ENCODE measurements at regions not wholly inside any gene's neighbourhood (a gene's known extent, or its start where the extent isn't known, plus 50 kb on each side); places are given as distances from the start of the nearest gene placed in this dataset.

- TF ChIP-seq, protein P1, sequence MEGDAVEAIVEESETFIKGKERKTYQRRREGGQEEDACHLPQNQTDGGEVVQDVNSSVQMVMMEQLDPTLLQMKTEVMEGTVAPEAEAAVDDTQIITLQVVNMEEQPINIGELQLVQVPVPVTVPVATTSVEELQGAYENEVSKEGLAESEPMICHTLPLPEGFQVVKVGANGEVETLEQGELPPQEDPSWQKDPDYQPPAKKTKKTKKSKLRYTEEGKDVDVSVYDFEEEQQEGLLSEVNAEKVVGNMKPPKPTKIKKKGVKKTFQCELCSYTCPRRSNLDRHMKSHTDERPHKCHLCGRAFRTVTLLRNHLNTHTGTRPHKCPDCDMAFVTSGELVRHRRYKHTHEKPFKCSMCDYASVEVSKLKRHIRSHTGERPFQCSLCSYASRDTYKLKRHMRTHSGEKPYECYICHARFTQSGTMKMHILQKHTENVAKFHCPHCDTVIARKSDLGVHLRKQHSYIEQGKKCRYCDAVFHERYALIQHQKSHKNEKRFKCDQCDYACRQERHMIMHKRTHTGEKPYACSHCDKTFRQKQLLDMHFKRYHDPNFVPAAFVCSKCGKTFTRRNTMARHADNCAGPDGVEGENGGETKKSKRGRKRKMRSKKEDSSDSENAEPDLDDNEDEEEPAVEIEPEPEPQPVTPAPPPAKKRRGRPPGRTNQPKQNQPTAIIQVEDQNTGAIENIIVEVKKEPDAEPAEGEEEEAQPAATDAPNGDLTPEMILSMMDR (IDR thresholded peaks at IDR 0.05; ENCODE audit: insufficient read depth, low read depth, low read length) = no peak
- CTCF ChIA-PET = no interaction called here
- no peak for DNase-seq (ENCODE audit: low read depth)
- H3K36me3 ChIP-seq (ENCODE audit: control insufficient read depth, insufficient read depth, low read length) = no peaks in the 10 kb centered on the region
- POLR2A ChIA-PET = no interaction called here
- H3K4me3 ChIP-seq (ENCODE audit: low read depth, low read length) = no peak overlapping the region
- no peaks in the 10 kb centered on the region for H3K27me3 ChIP-seq (ENCODE audit: control insufficient read depth, insufficient read depth, low read length)
Observed at GRCh38 chr21:22319435-22319834, 1321.2 kb downstream of the NCAM2 start.

DNA sequence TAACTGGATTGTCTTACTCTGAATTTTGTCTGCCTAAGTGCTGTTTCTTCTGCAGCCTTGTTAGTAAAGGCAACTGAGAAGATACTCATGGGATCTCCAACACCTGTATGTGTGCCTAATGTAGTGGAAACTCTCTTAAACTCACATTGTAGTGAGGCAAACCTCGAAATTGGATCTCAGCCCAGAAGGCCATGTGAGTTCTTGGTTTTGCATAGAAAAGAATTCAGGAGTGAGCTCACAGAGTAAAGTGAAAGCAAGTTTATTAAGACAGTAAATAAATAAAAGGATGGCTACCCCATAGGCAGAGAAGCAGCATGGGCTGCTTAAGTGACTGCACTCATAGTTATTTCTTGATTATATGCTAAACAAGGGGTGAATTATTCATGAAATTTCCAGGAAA lies 1344.7 kb downstream of the NCAM2 start:
- POLR2A ChIA-PET = no interaction called here

GRCh38 chr21:22343303-22343702 lies 1345.1 kb downstream of the NCAM2 start:
- no peak for DNase-seq (ENCODE audit: low read depth)
- Histone ChIP-seq H3K4me3 (ENCODE audit: low read depth, low read length) (no peak overlapping the region), H3K36me3 (ENCODE audit: control insufficient read depth, insufficient read depth, low read length) (no peaks in the 10 kb centered on the region), H3K27me3 (ENCODE audit: control insufficient read depth, insufficient read depth, low read length) (no peaks in the 10 kb centered on the region)
- ChIA-PET CTCF (no interaction called here), POLR2A (no interaction called here)
- TF ChIP-seq, protein P1 (IDR thresholded peaks at IDR 0.05; ENCODE audit: insufficient read depth, low read depth, low read length) = no peak

More for the DNA sequence above, 1344.7 kb downstream of the NCAM2 start:
- no peaks in the 10 kb centered on the region for H3K27me3 ChIP-seq (ENCODE audit: control insufficient read depth, insufficient read depth, low read length)
- H3K36me3 ChIP-seq (ENCODE audit: control insufficient read depth, insufficient read depth, low read length) = no peaks in the 10 kb centered on the region
- CTCF ChIA-PET = no interaction called here
- DNase-seq (ENCODE audit: low read depth) = no peak
- TF ChIP-seq, protein P1 (IDR thresholded peaks at IDR 0.05; ENCODE audit: insufficient read depth, low read depth, low read length) = no peak
- H3K4me3 ChIP-seq (ENCODE audit: low read depth, low read length) = no peak overlapping the region

DNA sequence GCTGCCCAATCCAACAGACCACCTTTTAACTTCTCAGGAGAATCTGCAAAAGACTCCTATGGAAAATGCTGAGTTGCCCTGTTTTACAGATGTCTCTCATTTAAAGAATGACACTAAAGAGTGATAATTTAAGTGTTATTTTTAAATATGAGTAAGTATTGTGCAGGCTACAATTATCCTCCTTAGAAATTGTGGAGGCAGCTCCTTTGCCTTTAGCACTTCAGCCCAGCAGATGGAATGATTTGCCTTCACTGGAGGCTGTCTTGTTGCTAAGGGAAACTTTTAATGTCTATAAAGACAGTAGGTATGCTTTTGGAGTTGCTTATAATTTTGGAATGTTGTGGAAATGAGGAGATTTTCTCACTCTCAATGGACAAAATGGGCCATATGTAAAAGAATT lies 1345.5 kb downstream of the NCAM2 start:
- H3K27me3 ChIP-seq (ENCODE audit: control insufficient read depth, insufficient read depth, low read length) = no peaks in the 10 kb centered on the region
- TF ChIP-seq, protein P1 (IDR thresholded peaks at IDR 0.05; ENCODE audit: insufficient read depth, low read depth, low read length) = no peak
- no peak for DNase-seq (ENCODE audit: low read depth)
- no peaks in the 10 kb centered on the region for H3K36me3 ChIP-seq (ENCODE audit: control insufficient read depth, insufficient read depth, low read length)
- H3K4me3 ChIP-seq (ENCODE audit: low read depth, low read length) = no peak overlapping the region
- POLR2A ChIA-PET = no interaction called here
- CTCF ChIA-PET = no interaction called here

- TF ChIP-seq, protein P1 (IDR thresholded peaks at IDR 0.05; ENCODE audit: insufficient read depth, low read depth, low read length) = no peak
- no peak for DNase-seq (ENCODE audit: low read depth)
- Histone ChIP-seq H3K4me3 (ENCODE audit: low read depth, low read length) (no peak overlapping the region), H3K27me3 (ENCODE audit: control insufficient read depth, insufficient read depth, low read length) (no peaks in the 10 kb centered on the region), H3K36me3 (ENCODE audit: control insufficient read depth, insufficient read depth, low read length) (no peaks in the 10 kb centered on the region)
- POLR2A ChIA-PET = no interaction called here
- CTCF ChIA-PET = no interaction called here
Observed at GRCh38 chr21:22345624-22346023, 1347.4 kb downstream of the NCAM2 start.
